Effector memory CD8-positive, alpha-beta T cell (primary cell): ENCODE measurements at regions not wholly inside any gene's neighbourhood (a gene's known extent, or its start where the extent isn't known, plus 50 kb on each side); places are given as distances from the start of the nearest gene placed in this dataset.
A peak's percentile ranks its signal among the peaks of the same experiment; 100 is the strongest.

Experiments used
- ATAC-seq: fragments of 150-1000 bp; cut with Tn5 transposase; replicated peaks from 2 replicates; pipeline ENCODE4 v1.10.0; 2021; ENCODE audit warnings: mild to moderate bottlenecking, moderate library complexity
- DNase-seq, 3 experiments: peaks; one replicate each; pipeline ENCODE4 v3.0.0; 2021
- H3K27ac Mint-ChIP-seq, 2 donors: one replicate each; pipeline ENCODE4 v1.8.0; 2022; ENCODE audit warnings: mild to moderate bottlenecking in 2 of 2, mixed read lengths in 2 of 2, moderate library complexity in 2 of 2
- H3K27me3 Mint-ChIP-seq, 2 donors: one replicate each; pipeline ENCODE4 v1.8.0; 2022; ENCODE audit warnings: mixed read lengths in 2 of 2
- H3K36me3 Mint-ChIP-seq: one replicate; pipeline ENCODE4 v1.8.0; 2022; ENCODE audit warnings: mild to moderate bottlenecking, moderate library complexity, mixed read lengths; ENCODE audit not compliant: insufficient read depth
- H3K4me1 Mint-ChIP-seq, 2 donors: one replicate each; pipeline ENCODE4 v1.8.0; 2022; ENCODE audit warnings: low read depth in 2 of 2, mixed read lengths in 2 of 2
- H3K4me3 Mint-ChIP-seq, 2 donors: one replicate each; pipeline ENCODE4 v1.8.0; 2022; ENCODE audit warnings: mild to moderate bottlenecking in 2 of 2, mixed read lengths in 2 of 2, moderate library complexity in 2 of 2
- H3K9me3 Mint-ChIP-seq, 2 donors: one replicate each; pipeline ENCODE4 v1.8.0; 2022; ENCODE audit warnings: mixed read lengths in 2 of 2

- H3K4me3 Mint-ChIP-seq: no peak overlapping the region
- H3K4me1 Mint-ChIP-seq: no peaks in the 10 kb centered on the region
- DNase-seq (no peak), ATAC-seq (no peak)
- peaks cover 5 to 7% of the 10 kb centered on the region in 2 donors for H3K9me3 Mint-ChIP-seq
- H3K36me3 Mint-ChIP-seq: no peaks in the 10 kb centered on the region
- no peaks in the 10 kb centered on the region for H3K27me3 Mint-ChIP-seq
- no peak overlapping the region for H3K27ac Mint-ChIP-seq
Observed at GRCh38 chr10:108849688-108850087, 1073.6 kb downstream of the XPNPEP1 start.

GRCh38 chr10:108849186-108849585, 1074.1 kb downstream of the XPNPEP1 start:
- H3K36me3 Mint-ChIP-seq: no peaks in the 10 kb centered on the region
- DNase-seq: no peak
- no peak for ATAC-seq
- H3K4me3 Mint-ChIP-seq: no peak overlapping the region
- H3K27ac Mint-ChIP-seq: no peak overlapping the region
- H3K27me3 Mint-ChIP-seq: no peaks in the 10 kb centered on the region
- no peaks in the 10 kb centered on the region for H3K4me1 Mint-ChIP-seq
- H3K9me3 Mint-ChIP-seq: peaks cover 5 to 7% of the 10 kb centered on the region in 2 donors

- no peak for DNase-seq
- H3K36me3 Mint-ChIP-seq: no peaks in the 10 kb centered on the region
- H3K4me3 Mint-ChIP-seq: no peak overlapping the region
- peaks cover 7 to 13% of the 10 kb centered on the region in 2 donors for H3K9me3 Mint-ChIP-seq
- H3K4me1 Mint-ChIP-seq: no peaks in the 10 kb centered on the region
- H3K27me3 Mint-ChIP-seq: no peaks in the 10 kb centered on the region
- no peak overlapping the region for H3K27ac Mint-ChIP-seq
- ATAC-seq: no peak
Observed at GRCh38 chr10:108848046-108848445, 1075.3 kb downstream of the XPNPEP1 start.

GRCh38 chr10:108840944-108841343, 1082.4 kb downstream of the XPNPEP1 start:
- H3K4me3 Mint-ChIP-seq: no peak overlapping the region
- ATAC-seq (no peak), DNase-seq (no peak)
- no peaks in the 10 kb centered on the region for H3K4me1 Mint-ChIP-seq
- H3K36me3 Mint-ChIP-seq: no peaks in the 10 kb centered on the region
- H3K27ac Mint-ChIP-seq: no peak overlapping the region
- H3K27me3 Mint-ChIP-seq: no peaks in the 10 kb centered on the region
- peaks cover 7 to 13% of the 10 kb centered on the region in 2 donors for H3K9me3 Mint-ChIP-seq

- Mint-ChIP-seq H3K4me3 (no peak overlapping the region), H3K36me3 (no peaks in the 10 kb centered on the region), H3K27me3 (no peaks in the 10 kb centered on the region), H3K9me3 (peaks cover 0 to 8% of the 10 kb centered on the region in 2 donors), H3K4me1 (no peaks in the 10 kb centered on the region), H3K27ac (no peak overlapping the region)
- ATAC-seq: no peak
- no peak for DNase-seq
Observed at GRCh38 chr10:108836362-108836761, 1086.9 kb downstream of the XPNPEP1 start.

GRCh38 chr10:108822026-108822425, 1101.3 kb downstream of the XPNPEP1 start:
- H3K4me1 Mint-ChIP-seq: no peaks in the 10 kb centered on the region
- ATAC-seq (no peak), DNase-seq (no peak)
- H3K27me3 Mint-ChIP-seq: no peaks in the 10 kb centered on the region
- no peaks in the 10 kb centered on the region for H3K36me3 Mint-ChIP-seq
- H3K4me3 Mint-ChIP-seq: no peak overlapping the region
- H3K9me3 Mint-ChIP-seq: peaks cover 2 to 14% of the 10 kb centered on the region in 2 donors
- peak overlapping the region in 1 of 2 donors; percentile 20 for H3K27ac Mint-ChIP-seq

GRCh38 chr10:108819302-108819701, 1104.0 kb downstream of the XPNPEP1 start:
- H3K27ac Mint-ChIP-seq: no peak overlapping the region
- peaks cover 10 to 14% of the 10 kb centered on the region in 2 donors for H3K9me3 Mint-ChIP-seq
- H3K4me3 Mint-ChIP-seq: no peak overlapping the region
- ATAC-seq (no peak), DNase-seq (no peak)
- H3K36me3 Mint-ChIP-seq: no peaks in the 10 kb centered on the region
- no peaks in the 10 kb centered on the region for H3K27me3 Mint-ChIP-seq
- H3K4me1 Mint-ChIP-seq: no peaks in the 10 kb centered on the region

GRCh38 chr10:108817584-108817983, 1105.7 kb downstream of the XPNPEP1 start:
- Mint-ChIP-seq H3K27me3 (no peaks in the 10 kb centered on the region), H3K9me3 (peaks cover 11 to 19% of the 10 kb centered on the region in 2 donors), H3K4me1 (no peaks in the 10 kb centered on the region), H3K27ac (no peak overlapping the region), H3K36me3 (no peaks in the 10 kb centered on the region), H3K4me3 (no peak overlapping the region)
- DNase-seq: no peak
- ATAC-seq: no peak

- ATAC-seq: no peak
- Mint-ChIP-seq H3K9me3 (peaks cover 13 to 19% of the 10 kb centered on the region in 2 donors), H3K4me1 (no peaks in the 10 kb centered on the region), H3K27me3 (no peaks in the 10 kb centered on the region), H3K4me3 (no peak overlapping the region), H3K27ac (no peak overlapping the region), H3K36me3 (no peaks in the 10 kb centered on the region)
- DNase-seq: no peak
Observed at GRCh38 chr10:108817135-108817534, 1106.2 kb downstream of the XPNPEP1 start.

- no peaks in the 10 kb centered on the region for H3K4me1 Mint-ChIP-seq
- no peak for DNase-seq
- no peak overlapping the region for H3K27ac Mint-ChIP-seq
- H3K9me3 Mint-ChIP-seq: peaks cover 12 to 14% of the 10 kb centered on the region in 2 donors
- H3K4me3 Mint-ChIP-seq: no peak overlapping the region
- no peaks in the 10 kb centered on the region for H3K27me3 Mint-ChIP-seq
- no peak for ATAC-seq
- H3K36me3 Mint-ChIP-seq: no peaks in the 10 kb centered on the region
Observed at GRCh38 chr10:108812906-108813305, 1110.4 kb downstream of the XPNPEP1 start.

- no peak for ATAC-seq
- no peak for DNase-seq
- Mint-ChIP-seq H3K9me3 (peaks cover 12 to 18% of the 10 kb centered on the region in 2 donors), H3K36me3 (no peaks in the 10 kb centered on the region), H3K4me3 (no peak overlapping the region), H3K27ac (no peak overlapping the region), H3K27me3 (no peaks in the 10 kb centered on the region), H3K4me1 (no peaks in the 10 kb centered on the region)
Observed at GRCh38 chr10:108812296-108812695, 1111.0 kb downstream of the XPNPEP1 start.

- DNase-seq (no peak), ATAC-seq (no peak)
- Mint-ChIP-seq H3K36me3 (no peaks in the 10 kb centered on the region), H3K9me3 (peaks cover 12 to 15% of the 10 kb centered on the region in 2 donors), H3K27me3 (no peaks in the 10 kb centered on the region), H3K4me3 (no peak overlapping the region), H3K4me1 (no peaks in the 10 kb centered on the region), H3K27ac (no peak overlapping the region)
Observed at GRCh38 chr10:108808228-108808627, 1115.1 kb downstream of the XPNPEP1 start.

GRCh38 chr10:108801775-108802517, 1121.4 kb downstream of the XPNPEP1 start:
- H3K36me3 Mint-ChIP-seq: no peaks in the 10 kb centered on the region
- H3K4me1 Mint-ChIP-seq: no peaks in the 10 kb centered on the region
- no peak for DNase-seq
- H3K4me3 Mint-ChIP-seq: no peak overlapping the region
- H3K9me3 Mint-ChIP-seq: peaks cover 6 to 21% of the 10 kb centered on the region in 2 donors
- no peak for ATAC-seq
- no peak overlapping the region for H3K27ac Mint-ChIP-seq
- no peaks in the 10 kb centered on the region for H3K27me3 Mint-ChIP-seq

- no peak for DNase-seq
- no peak for ATAC-seq
- Mint-ChIP-seq H3K27me3 (no peaks in the 10 kb centered on the region), H3K36me3 (no peaks in the 10 kb centered on the region), H3K27ac (no peak overlapping the region), H3K4me1 (no peaks in the 10 kb centered on the region), H3K9me3 (peaks cover 8 to 21% of the 10 kb centered on the region in 2 donors), H3K4me3 (no peak overlapping the region)
Observed at GRCh38 chr10:108801220-108801619, 1122.1 kb downstream of the XPNPEP1 start.
